ENCODE measurements at regions not wholly inside any gene's neighbourhood (a gene's known extent, or its start where the extent isn't known, plus 50 kb on each side); places are given as distances from the start of the nearest gene placed in this dataset.

DNA sequence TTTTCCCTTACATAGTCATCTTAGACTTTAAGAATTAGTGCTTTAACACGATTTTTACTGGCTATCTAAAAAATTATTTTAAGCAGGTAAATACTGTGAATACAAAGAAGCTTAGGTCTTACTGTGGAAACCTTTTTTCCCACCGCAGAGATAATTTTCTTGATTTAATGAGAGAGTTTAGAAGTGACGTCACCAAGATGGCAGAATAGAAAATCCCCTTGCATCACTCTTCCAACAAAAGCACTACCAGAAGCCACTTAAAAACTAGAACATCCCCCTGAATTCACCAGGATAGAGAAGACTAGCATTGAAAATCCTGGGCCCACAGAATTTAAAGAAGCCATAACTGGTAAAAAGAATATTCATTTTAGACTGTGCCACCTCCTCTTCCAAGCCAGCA lies 375.4 kb upstream of the PTCHD4 start:
- TF ChIP-seq, protein P1, sequence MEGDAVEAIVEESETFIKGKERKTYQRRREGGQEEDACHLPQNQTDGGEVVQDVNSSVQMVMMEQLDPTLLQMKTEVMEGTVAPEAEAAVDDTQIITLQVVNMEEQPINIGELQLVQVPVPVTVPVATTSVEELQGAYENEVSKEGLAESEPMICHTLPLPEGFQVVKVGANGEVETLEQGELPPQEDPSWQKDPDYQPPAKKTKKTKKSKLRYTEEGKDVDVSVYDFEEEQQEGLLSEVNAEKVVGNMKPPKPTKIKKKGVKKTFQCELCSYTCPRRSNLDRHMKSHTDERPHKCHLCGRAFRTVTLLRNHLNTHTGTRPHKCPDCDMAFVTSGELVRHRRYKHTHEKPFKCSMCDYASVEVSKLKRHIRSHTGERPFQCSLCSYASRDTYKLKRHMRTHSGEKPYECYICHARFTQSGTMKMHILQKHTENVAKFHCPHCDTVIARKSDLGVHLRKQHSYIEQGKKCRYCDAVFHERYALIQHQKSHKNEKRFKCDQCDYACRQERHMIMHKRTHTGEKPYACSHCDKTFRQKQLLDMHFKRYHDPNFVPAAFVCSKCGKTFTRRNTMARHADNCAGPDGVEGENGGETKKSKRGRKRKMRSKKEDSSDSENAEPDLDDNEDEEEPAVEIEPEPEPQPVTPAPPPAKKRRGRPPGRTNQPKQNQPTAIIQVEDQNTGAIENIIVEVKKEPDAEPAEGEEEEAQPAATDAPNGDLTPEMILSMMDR (IDR thresholded peaks at IDR 0.05) = no peak
- TF ChIP-seq POLR2A (IDR thresholded peaks at IDR 0.05) = no peak
- TF ChIP-seq POLR2AphosphoS5 (IDR thresholded peaks at IDR 0.05) = no peak
